WTC11 (cell line): ENCODE measurements at regions not wholly inside any gene's neighbourhood (a gene's known extent, or its start where the extent isn't known, plus 50 kb on each side); places are given as distances from the start of the nearest gene placed in this dataset.

Source experiments
- ATAC-seq: fragments of 200-7000 bp; cut with Tn5 transposase; 2 replicates; pipeline ENCODE4 v1.10.0; 2021; ENCODE audit warnings: mild to moderate bottlenecking, moderate library complexity
- CTCF ChIA-PET: fragments of 300-600 bp; sonication (Branson Sonifier 250); formaldehyde crosslinking; loops from one replicate; lab custom pipeline; 2021; ENCODE audit warnings: antibody characterized with exemption; lab: Charles Lee
- POLR2A ChIA-PET: fragments of 350-600 bp; sonication (Branson Sonifier 250); formaldehyde crosslinking; loops from one replicate; lab custom pipeline; 2021; ENCODE audit warnings: antibody characterized with exemption; lab: Charles Lee
- DNase-seq: peaks from one replicate; pipeline ENCODE4 v3.0.0; 2021; ENCODE audit warnings: low spot score
- H3K27ac Mint-ChIP-seq: 2 replicates; pipeline ENCODE4 v1.8.0; 2021; ENCODE audit warnings: mixed read lengths
- H3K27me3 Mint-ChIP-seq: 2 replicates; pipeline ENCODE4 v1.8.0; 2021; ENCODE audit warnings: low read depth, mild to moderate bottlenecking, moderate library complexity, mixed read lengths
- H3K36me3 Mint-ChIP-seq: 2 replicates; pipeline ENCODE4 v1.8.0; 2021; ENCODE audit warnings: mixed read lengths
- H3K4me1 Mint-ChIP-seq: 2 replicates; pipeline ENCODE4 v1.8.0; 2022; ENCODE audit warnings: mixed read lengths
- H3K4me3 Mint-ChIP-seq: 2 replicates; pipeline ENCODE4 v1.8.0; 2021; ENCODE audit warnings: mild to moderate bottlenecking, moderate library complexity, mixed read lengths
- H3K9me3 Mint-ChIP-seq: 2 replicates; pipeline ENCODE4 v1.8.0; 2021; ENCODE audit warnings: mixed read lengths
- ARID4B ChIP-seq: sonication (generic); formaldehyde crosslinking; IDR thresholded peaks from 2 replicates; pipeline ENCODE4 v1.8.0; 2023; ENCODE audit warnings: missing genetic modification reagents, mild to moderate bottlenecking, borderline replicate concordance
- ATF3 ChIP-seq: sonication (generic); formaldehyde crosslinking; conservative IDR thresholded peaks from 2 replicates; pipeline ENCODE4 v1.8.1; 2022; ENCODE audit warnings: mild to moderate bottlenecking, missing genetic modification reagents
- E2F1 ChIP-seq: sonication (generic); formaldehyde crosslinking; IDR thresholded peaks from 2 replicates; pipeline ENCODE4 v1.8.0; 2022; ENCODE audit warnings: mild to moderate bottlenecking, missing genetic modification reagents
- ESRRA ChIP-seq: sonication (generic); formaldehyde crosslinking; IDR thresholded peaks from 2 replicates; pipeline ENCODE4 v1.8.1; 2022; ENCODE audit warnings: mild to moderate bottlenecking, missing genetic modification reagents, borderline replicate concordance
- FOXJ3 ChIP-seq: sonication (generic); formaldehyde crosslinking; IDR thresholded peaks from 2 replicates; pipeline ENCODE4 v1.9.0; 2021; ENCODE audit warnings: missing genetic modification reagents, mild to moderate bottlenecking, borderline replicate concordance
- FOXP1 ChIP-seq: sonication (generic); formaldehyde crosslinking; IDR thresholded peaks from 2 replicates; pipeline ENCODE4 v1.8.0; 2022; ENCODE audit warnings: missing genetic modification reagents, mild to moderate bottlenecking, moderate library complexity, borderline replicate concordance
- FOXP4 ChIP-seq: sonication (generic); formaldehyde crosslinking; IDR thresholded peaks from 2 replicates; pipeline ENCODE4 v1.8.0; 2022; ENCODE audit warnings: mild to moderate bottlenecking, missing genetic modification reagents
- GTF2I ChIP-seq: fragments of 250-450 bp; sonication (Bioruptor Pico); conservative IDR thresholded peaks from 2 replicates; pipeline ENCODE4 v1.4.0; 2021; ENCODE audit warnings: mild to moderate bottlenecking
- JAZF1 ChIP-seq: fragments of 250-450 bp; sonication (Bioruptor Pico); IDR thresholded peaks from 2 replicates; pipeline ENCODE4 v1.9.0; 2021; ENCODE audit warnings: moderate library complexity, mild to moderate bottlenecking, inconsistent platforms
- MLX ChIP-seq: sonication (generic); formaldehyde crosslinking; IDR thresholded peaks from 2 replicates; pipeline ENCODE4 v1.8.1; 2023; ENCODE audit warnings: mild to moderate bottlenecking, missing genetic modification reagents, moderate library complexity
- OVOL2 ChIP-seq: fragments of 250-450 bp; sonication (Bioruptor Pico); IDR thresholded peaks from 2 replicates; pipeline ENCODE4 v1.9.0; 2021; ENCODE audit warnings: mild to moderate bottlenecking, borderline replicate concordance
- SMAD3 ChIP-seq: sonication (generic); formaldehyde crosslinking; IDR thresholded peaks from 2 replicates; pipeline ENCODE4 v1.8.0; 2022; ENCODE audit warnings: missing genetic modification reagents, mild to moderate bottlenecking, borderline replicate concordance
- TEAD1 ChIP-seq: sonication (generic); formaldehyde crosslinking; IDR thresholded peaks from 2 replicates; pipeline ENCODE4 v1.8.0; 2022; ENCODE audit warnings: mild to moderate bottlenecking, missing genetic modification reagents
- ZBTB21 ChIP-seq: sonication (generic); formaldehyde crosslinking; IDR thresholded peaks from 2 replicates; pipeline ENCODE4 v1.8.1; 2023; ENCODE audit warnings: mild to moderate bottlenecking, missing genetic modification reagents, borderline replicate concordance
- ZNF423 ChIP-seq: fragments of 250-450 bp; sonication (Bioruptor Pico); IDR thresholded peaks from 2 replicates; pipeline ENCODE4 v2.1.2; 2022; ENCODE audit warnings: mild to moderate bottlenecking, moderate library complexity

GRCh38 chr12:116472193-116472592 is 87.0 kb upstream of the MAP1LC3B2 start (continued):
- TF ChIP-seq ESRRA (no peak), MLX (no peak), ATF3 (CRISPR knock-in tag) (no peak), TEAD1 (CRISPR knock-in tag) (no peak), ZNF423 (no peak), FOXP4 (no peak)

- ChIA-PET POLR2A (interaction anchor here (0.5 kb wide), 1 partner anchor 59 kb away, joined by 5 read pairs; no protein-coding TSS in a partner anchor), CTCF (no interaction called here)
- Mint-ChIP-seq H3K4me1 (no peaks in the 10 kb centered on the region), H3K27me3 (no peaks in the 10 kb centered on the region), H3K36me3 (peaks cover 16% of the 10 kb centered on the region), H3K9me3 (peaks cover 32% of the 10 kb centered on the region), H3K27ac (no peak overlapping the region), H3K4me3 (no peak overlapping the region)
- no peak for DNase-seq
- TF ChIP-seq SMAD3 (CRISPR knock-in tag): no peak
- TF ChIP-seq FOXP1 (CRISPR knock-in tag): no peak
- no peak for TF ChIP-seq ARID4B
- TF ChIP-seq JAZF1: no peak
- no peak for TF ChIP-seq ZBTB21 (CRISPR knock-in tag)
- no peak for TF ChIP-seq FOXJ3 (CRISPR knock-in tag)
- no peak for TF ChIP-seq OVOL2 (CRISPR knock-in tag)
- ATAC-seq: no peak
These were observed 85.8 kb upstream of the MAP1LC3B2 start for GRCh38 chr12:116473416-116473815.

- H3K9me3 Mint-ChIP-seq: peaks cover 40% of the 10 kb centered on the region
- H3K27ac Mint-ChIP-seq: no peak overlapping the region
- ChIA-PET POLR2A (no interaction called here), CTCF (no interaction called here)
- DNase-seq: no peak
- no peak overlapping the region for H3K4me3 Mint-ChIP-seq
- peaks cover 16% of the 10 kb centered on the region for H3K36me3 Mint-ChIP-seq
- H3K4me1 Mint-ChIP-seq: no peaks in the 10 kb centered on the region
- TF ChIP-seq GTF2I (no peak), E2F1 (no peak)
- ATAC-seq: no peak
- no peaks in the 10 kb centered on the region for H3K27me3 Mint-ChIP-seq
These were observed 84.8 kb upstream of the MAP1LC3B2 start for GRCh38 chr12:116474331-116474730.
